Thyroid gland (tissue), 4 donors: ENCODE measurements at regions not wholly inside any gene's neighbourhood (a gene's known extent, or its start where the extent isn't known, plus 50 kb on each side); places are given as distances from the start of the nearest gene placed in this dataset.

ENCODE experiments used
- CTCF ChIP-seq, 6 experiments: fragments of 200-600 bp in 3 of 6; fragments of 450-650 bp in 3 of 6; sonication (generic) in 3 of 6; IDR thresholded peaks; one replicate each; pipeline ENCODE4 v1.5.1; 2016 to 2019; ENCODE audit warnings: antibody characterized with exemption in 6 of 6, mild to moderate bottlenecking in 2 of 6, inconsistent platforms in 1 of 6, moderate library complexity in 1 of 6
- POLR2A ChIP-seq, 2 donors: fragments of 450-650 bp; IDR thresholded peaks; one replicate each; pipeline ENCODE4 v1.6.1; 2017; ENCODE audit warnings: antibody characterized with exemption in 2 of 2, mild to moderate bottlenecking in 2 of 2, moderate library complexity in 1 of 2

- TF ChIP-seq CTCF (IDR thresholded peaks at IDR 0.05): no peak
- TF ChIP-seq POLR2A (IDR thresholded peaks at IDR 0.05): no peak
Measured at GRCh38 chr2:13103151-13103550, 386.4 kb downstream of the TRIB2 start.
